ENCODE measurements at regions not wholly inside any gene's neighbourhood (a gene's known extent, or its start where the extent isn't known, plus 50 kb on each side); places are given as distances from the start of the nearest gene placed in this dataset.

DNA sequence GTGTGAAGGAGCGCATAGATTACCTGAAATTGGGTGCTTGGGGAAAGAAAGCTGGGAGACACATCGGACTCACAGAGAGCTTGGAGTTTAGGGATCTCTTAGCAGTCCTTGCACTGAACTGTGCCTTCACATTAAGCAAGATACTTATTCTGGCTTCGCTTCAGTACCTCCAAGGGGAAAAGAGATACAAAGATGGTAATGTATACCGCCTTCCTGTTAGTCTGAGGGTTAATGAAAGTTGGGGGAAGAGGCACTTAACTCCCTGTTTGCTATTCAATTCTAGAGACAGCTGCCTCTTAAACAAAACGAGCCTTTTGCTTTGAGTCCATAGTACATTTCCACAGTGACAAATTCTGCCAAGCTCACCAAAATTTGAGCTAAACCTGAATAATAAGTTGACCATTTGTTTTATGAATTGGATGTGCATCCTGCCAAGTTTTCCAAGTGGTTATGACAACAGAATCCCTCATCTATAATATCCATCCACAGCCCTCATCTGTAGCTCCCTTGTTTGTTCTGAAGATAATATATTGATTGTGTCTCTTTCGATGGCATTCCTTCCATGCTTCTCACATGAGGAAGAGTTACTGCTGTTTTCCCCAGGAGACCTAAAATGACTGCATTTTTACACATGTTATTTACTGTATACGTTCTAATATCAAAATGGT lies 287.1 kb upstream of the ATP5MC3 start:
- TF ChIP-seq EGR1 (IDR thresholded peaks at IDR 0.05; ENCODE audit: borderline replicate concordance, low read depth, low read length) (no peak), POLR2A (IDR thresholded peaks at IDR 0.05; ENCODE audit: control extremely low read depth in 1 of 2, low read depth in 2 of 2, low read length in 2 of 2) (no peak), HDAC6 (IDR thresholded peaks at IDR 0.05; ENCODE audit: low read depth, low read length) (no peak), POLR2AphosphoS5 (IDR thresholded peaks at IDR 0.05; ENCODE audit: low read depth, low read length) (no peak), NRF1 (IDR thresholded peaks at IDR 0.05; ENCODE audit: low read depth, low read length) (no peak), TEAD4 (IDR thresholded peaks at IDR 0.05; ENCODE audit: low read depth, low read length) (no peak), EZH2 (IDR thresholded peaks at IDR 0.05; ENCODE audit: low read depth, low read length, severe bottlenecking) (no peak), CHD1 (IDR thresholded peaks at IDR 0.05; ENCODE audit: low read depth, low read length) (no peak), RAD21 (IDR thresholded peaks at IDR 0.05 in 1 of 2, conservative IDR thresholded peaks at IDR 0.05 in 1 of 2; ENCODE audit: low read depth in 2 of 2, low read length in 2 of 2) (no peak)
- TF ChIP-seq, protein P1, sequence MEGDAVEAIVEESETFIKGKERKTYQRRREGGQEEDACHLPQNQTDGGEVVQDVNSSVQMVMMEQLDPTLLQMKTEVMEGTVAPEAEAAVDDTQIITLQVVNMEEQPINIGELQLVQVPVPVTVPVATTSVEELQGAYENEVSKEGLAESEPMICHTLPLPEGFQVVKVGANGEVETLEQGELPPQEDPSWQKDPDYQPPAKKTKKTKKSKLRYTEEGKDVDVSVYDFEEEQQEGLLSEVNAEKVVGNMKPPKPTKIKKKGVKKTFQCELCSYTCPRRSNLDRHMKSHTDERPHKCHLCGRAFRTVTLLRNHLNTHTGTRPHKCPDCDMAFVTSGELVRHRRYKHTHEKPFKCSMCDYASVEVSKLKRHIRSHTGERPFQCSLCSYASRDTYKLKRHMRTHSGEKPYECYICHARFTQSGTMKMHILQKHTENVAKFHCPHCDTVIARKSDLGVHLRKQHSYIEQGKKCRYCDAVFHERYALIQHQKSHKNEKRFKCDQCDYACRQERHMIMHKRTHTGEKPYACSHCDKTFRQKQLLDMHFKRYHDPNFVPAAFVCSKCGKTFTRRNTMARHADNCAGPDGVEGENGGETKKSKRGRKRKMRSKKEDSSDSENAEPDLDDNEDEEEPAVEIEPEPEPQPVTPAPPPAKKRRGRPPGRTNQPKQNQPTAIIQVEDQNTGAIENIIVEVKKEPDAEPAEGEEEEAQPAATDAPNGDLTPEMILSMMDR (IDR thresholded peaks at IDR 0.05; ENCODE audit: control extremely low read depth in 1 of 3, insufficient read depth in 1 of 3, low read depth in 1 of 3, low read length in 3 of 3), result no peak
- TF ChIP-seq, protein P2, sequence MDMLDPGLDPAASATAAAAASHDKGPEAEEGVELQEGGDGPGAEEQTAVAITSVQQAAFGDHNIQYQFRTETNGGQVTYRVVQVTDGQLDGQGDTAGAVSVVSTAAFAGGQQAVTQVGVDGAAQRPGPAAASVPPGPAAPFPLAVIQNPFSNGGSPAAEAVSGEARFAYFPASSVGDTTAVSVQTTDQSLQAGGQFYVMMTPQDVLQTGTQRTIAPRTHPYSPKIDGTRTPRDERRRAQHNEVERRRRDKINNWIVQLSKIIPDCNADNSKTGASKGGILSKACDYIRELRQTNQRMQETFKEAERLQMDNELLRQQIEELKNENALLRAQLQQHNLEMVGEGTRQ (IDR thresholded peaks at IDR 0.05; ENCODE audit: low read length), result no peak

Measured in H1 (cell line).